D721Med (cell line): ENCODE measurements at regions not wholly inside any gene's neighbourhood (a gene's known extent, or its start where the extent isn't known, plus 50 kb on each side); places are given as distances from the start of the nearest gene placed in this dataset.

Experiments
- DNase-seq: peaks from one replicate; pipeline ENCODE4 v3.0.0; 2011; ENCODE audit warnings: low spot score; ENCODE audit not compliant: insufficient read length
- FAIRE-seq: peaks from 2 replicates; lab custom pipeline; 2011; peaks lifted over from hg19 to GRCh38; lab: Jason Lieb, UNC
- TF ChIP-seq, protein P1 (sequence below): IDR thresholded peaks from 2 replicates; pipeline ENCODE4 v1.5.1; 2012; ENCODE audit warnings: mild to moderate bottlenecking, control low read depth; ENCODE audit not compliant: insufficient read depth; ENCODE audit errors: missing control alignments

DNA sequence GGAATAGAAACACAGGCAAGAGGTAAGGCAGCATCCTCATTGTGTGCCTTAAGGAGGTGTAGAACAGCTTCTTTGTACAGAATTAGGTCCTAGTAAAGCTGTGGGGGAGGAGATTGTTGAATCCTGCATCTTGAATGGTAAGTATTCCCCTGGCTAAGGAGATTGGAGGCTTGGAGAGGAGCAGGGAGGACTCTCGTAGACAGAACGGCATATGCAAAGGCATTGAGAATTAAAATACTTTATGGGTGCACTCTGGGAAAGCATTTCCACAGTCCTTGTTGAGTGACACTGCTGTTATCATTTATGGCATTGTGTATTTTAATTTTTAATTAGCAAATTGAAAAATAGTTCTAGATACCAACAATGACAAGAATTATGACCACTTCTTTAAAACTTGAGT, 66.5 kb upstream of the GPR149 start:
- TF ChIP-seq, protein P1, sequence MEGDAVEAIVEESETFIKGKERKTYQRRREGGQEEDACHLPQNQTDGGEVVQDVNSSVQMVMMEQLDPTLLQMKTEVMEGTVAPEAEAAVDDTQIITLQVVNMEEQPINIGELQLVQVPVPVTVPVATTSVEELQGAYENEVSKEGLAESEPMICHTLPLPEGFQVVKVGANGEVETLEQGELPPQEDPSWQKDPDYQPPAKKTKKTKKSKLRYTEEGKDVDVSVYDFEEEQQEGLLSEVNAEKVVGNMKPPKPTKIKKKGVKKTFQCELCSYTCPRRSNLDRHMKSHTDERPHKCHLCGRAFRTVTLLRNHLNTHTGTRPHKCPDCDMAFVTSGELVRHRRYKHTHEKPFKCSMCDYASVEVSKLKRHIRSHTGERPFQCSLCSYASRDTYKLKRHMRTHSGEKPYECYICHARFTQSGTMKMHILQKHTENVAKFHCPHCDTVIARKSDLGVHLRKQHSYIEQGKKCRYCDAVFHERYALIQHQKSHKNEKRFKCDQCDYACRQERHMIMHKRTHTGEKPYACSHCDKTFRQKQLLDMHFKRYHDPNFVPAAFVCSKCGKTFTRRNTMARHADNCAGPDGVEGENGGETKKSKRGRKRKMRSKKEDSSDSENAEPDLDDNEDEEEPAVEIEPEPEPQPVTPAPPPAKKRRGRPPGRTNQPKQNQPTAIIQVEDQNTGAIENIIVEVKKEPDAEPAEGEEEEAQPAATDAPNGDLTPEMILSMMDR = no peak
- FAIRE-seq (no peak), DNase-seq (no peak)

DNA sequence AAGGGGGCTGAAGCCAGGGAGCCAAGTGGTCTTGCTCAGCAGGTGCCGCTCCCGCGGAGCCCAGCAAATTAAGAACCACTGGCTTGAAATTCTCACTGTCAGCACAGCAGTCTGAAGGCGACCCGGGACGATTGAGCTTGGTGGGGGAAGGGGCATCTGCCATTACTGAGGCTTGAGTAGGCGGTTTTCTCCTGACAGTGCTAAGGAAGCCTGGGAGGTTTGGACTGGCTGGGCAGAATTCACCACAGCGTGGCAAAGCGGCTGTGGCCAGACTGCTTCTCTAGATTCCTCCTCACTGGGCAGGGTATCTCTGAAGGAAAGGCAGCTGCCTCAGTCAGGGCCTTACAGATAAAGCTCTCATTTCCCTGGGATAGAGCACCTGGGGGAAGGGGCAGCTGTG, 57.0 kb upstream of the GPR149 start:
- TF ChIP-seq, protein P1 = no peak
- FAIRE-seq = no peak
- no peak for DNase-seq

DNA sequence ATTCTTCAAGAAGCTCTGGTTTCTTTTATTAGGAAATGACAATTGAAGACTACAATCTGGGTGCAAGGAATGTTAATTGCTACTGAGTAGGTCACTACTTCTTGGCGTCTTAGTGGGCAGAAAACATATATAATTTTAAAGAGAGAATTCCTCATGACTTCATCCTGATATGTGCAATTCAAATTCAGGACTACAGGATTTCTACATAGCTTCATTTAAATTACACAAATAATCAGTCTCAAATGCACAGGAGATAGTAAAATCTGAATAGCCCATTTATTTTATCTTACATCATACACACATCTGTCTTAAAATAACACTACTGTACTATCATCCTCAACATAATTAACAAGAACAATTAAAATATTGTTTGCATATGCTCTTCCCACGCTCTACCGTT, 52.5 kb upstream of the GPR149 start:
- FAIRE-seq (no peak), DNase-seq (no peak)
- TF ChIP-seq, protein P1 = no peak

DNA sequence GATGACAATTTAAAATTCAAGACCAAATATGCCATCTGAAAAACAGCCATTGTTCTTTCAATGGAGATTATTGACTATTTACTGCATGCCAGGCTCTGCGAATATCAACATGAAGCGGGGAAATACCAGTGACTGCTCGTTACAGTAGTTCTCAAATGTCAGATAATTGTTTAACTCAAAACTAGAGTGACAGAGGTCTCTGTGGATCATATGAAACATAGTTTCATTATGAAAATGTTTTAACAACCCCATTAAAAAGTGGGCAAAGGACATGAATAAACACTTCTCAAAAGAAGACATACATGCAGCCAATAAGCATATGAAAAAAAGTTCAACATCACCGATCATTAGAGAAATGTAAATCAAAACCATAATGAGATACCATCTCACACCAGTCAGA, 50.0 kb upstream of the GPR149 start:
- TF ChIP-seq, protein P1 = no peak
- no peak for DNase-seq
- no peak for FAIRE-seq
